ENCODE measurements at regions not wholly inside any gene's neighbourhood (a gene's known extent, or its start where the extent isn't known, plus 50 kb on each side); places are given as distances from the start of the nearest gene placed in this dataset.
"Not testable (repeated sequence)": the region's sequence is repeated elsewhere in the genome, so short reads cannot be mapped to it uniquely, and the experiment has no call there.

GRCh38 chrX:41005445-41005992 lies 79.7 kb upstream of the USP9X start:
- intact Hi-C loops (cut with DNase I; ENCODE audit: low total_unique reads) = no loop called here

GRCh38 chrX:41009850-41010846 lies 75.1 kb upstream of the USP9X start:
- Histone ChIP-seq H3K4me3 (peak overlapping the region; percentile 7 to 32 (median 24)), H3K4me1 (peaks cover 0 to 21% (median 8%) of the 10 kb centered on the region in 4 donors), H3K36me3 (no peaks in the 10 kb centered on the region), H3K27me3 (no peaks in the 10 kb centered on the region), H3K27ac (peak overlapping the region; percentile 77 to 93 (median 85)), H3K9me3 (no peaks in the 10 kb centered on the region)
- peak in 2 of 3 donors; percentile 39 to 76 for TF ChIP-seq POLR2AphosphoS5 (IDR thresholded peaks at IDR 0.05)
- no peak for TF ChIP-seq CTCF (IDR thresholded peaks at IDR 0.05)
- no peak for TF ChIP-seq POLR2A (IDR thresholded peaks at IDR 0.05)
- no peak for TF ChIP-seq EP300 (IDR thresholded peaks at IDR 0.05)
- 8 to 30% (median 12%) methylated on average over 20 to 28 of the region's 28 CpGs for WGBS, 5 donors
- peak; percentile 79 to 93 for DNase-seq
- intact Hi-C loops (cut with DNase I; ENCODE audit: low total_unique reads) = no loop called here

More at GRCh38 chrX:41005445-41005992, 79.7 kb upstream of the USP9X start:
- Histone ChIP-seq H3K27me3 (no peaks in the 10 kb centered on the region), H3K27ac (no peak overlapping the region), H3K4me3 (no peak overlapping the region), H3K4me1 (peaks cover 0 to 9% (median 1%) of the 10 kb centered on the region in 4 donors), H3K9me3 (no peaks in the 10 kb centered on the region), H3K36me3 (no peaks in the 10 kb centered on the region)
- DNase-seq = no peak
- TF ChIP-seq CTCF (IDR thresholded peaks at IDR 0.05) (no peak), POLR2AphosphoS5 (IDR thresholded peaks at IDR 0.05) (no peak), POLR2A (IDR thresholded peaks at IDR 0.05) (no peak), EP300 (IDR thresholded peaks at IDR 0.05) (no peak)
- WGBS, 5 donors = 32 to 64% (median 38%) methylated on average over 3 of the region's 3 CpGs

GRCh38 chrX:41014776-41015360 lies 70.4 kb upstream of the USP9X start:
- no peak for TF ChIP-seq EP300 (IDR thresholded peaks at IDR 0.05)
- intact Hi-C loops (cut with DNase I; ENCODE audit: low total_unique reads) = no loop called here
- Histone ChIP-seq H3K36me3 (no peaks in the 10 kb centered on the region), H3K27me3 (peaks cover 0 to 13% (median 0%) of the 10 kb centered on the region in 3 donors), H3K27ac (no peak overlapping the region), H3K4me3 (no peak overlapping the region), H3K4me1 (peaks cover 0 to 19% (median 8%) of the 10 kb centered on the region in 4 donors), H3K9me3 (no peaks in the 10 kb centered on the region)
- 78 to 93% (median 85%) methylated on average over 4 to 5 of the region's 5 CpGs for WGBS, 5 donors
- no peak for DNase-seq

- H3K27ac ChIP-seq; H3K4me3 ChIP-seq; DNase-seq; intact Hi-C loops (cut with DNase I; ENCODE audit: low total_unique reads); H3K36me3 ChIP-seq; H3K9me3 ChIP-seq; H3K4me1 ChIP-seq: not testable (repeated sequence)
- WGBS, 5 donors = 90 to 98% (median 95%) methylated on average over 5 to 6 of the region's 6 CpGs
- H3K27me3 ChIP-seq = peaks cover 0 to 13% (median 0%) of the 10 kb centered on the region in 3 donors
Observed at GRCh38 chrX:41017785-41018184, 67.5 kb upstream of the USP9X start.

GRCh38 chrX:41018391-41019040 lies 66.7 kb upstream of the USP9X start:
- intact Hi-C loops (cut with DNase I; ENCODE audit: low total_unique reads); H3K4me1 ChIP-seq; H3K4me3 ChIP-seq; H3K36me3 ChIP-seq; H3K27ac ChIP-seq; DNase-seq; H3K9me3 ChIP-seq: not testable (repeated sequence)
- H3K27me3 ChIP-seq = peaks cover 0 to 13% (median 0%) of the 10 kb centered on the region in 3 donors
- 66 to 77% (median 76%) methylated on average over 9 of the region's 9 CpGs for WGBS, 5 donors
